Cardiac septum (tissue), 1 donor: ENCODE measurements at regions not wholly inside any gene's neighbourhood (a gene's known extent, or its start where the extent isn't known, plus 50 kb on each side); places are given as distances from the start of the nearest gene placed in this dataset.

Source experiments
- DNase-seq: peaks from one replicate; pipeline ENCODE4 v3.0.0-alpha.2; 2020; ENCODE audit warnings: low spot score
- intact Hi-C: fragments of 100-400 bp; cut with DNase I; formaldehyde crosslinking; loops from one replicate; pipeline ENCODE4 v1.14.0; 2022
- donor health status: DM: no; HTN: no; CAD: no.

GRCh38 chr10:4775808-4776207, 50.2 kb upstream of the AKR1E2 start:
- intact Hi-C loops, result no loop called here
- DNase-seq, result no peak

- DNase-seq, result no peak
- intact Hi-C loops, result no loop called here
Observed at GRCh38 chr10:4772202-4772570, 53.8 kb upstream of the AKR1E2 start.

GRCh38 chr10:4771554-4772201, 54.3 kb upstream of the AKR1E2 start:
- intact Hi-C loops, result no loop called here

GRCh38 chr10:4770801-4771553, 55.0 kb upstream of the AKR1E2 start:
- DNase-seq, result no peak
- intact Hi-C loops, result no loop called here

More at GRCh38 chr10:4771554-4772201, 54.3 kb upstream of the AKR1E2 start:
- no peak for DNase-seq

GRCh38 chr10:4768416-4768815, 57.6 kb upstream of the AKR1E2 start:
- no peak for DNase-seq
- intact Hi-C loops, result loop anchor here (5.0 to 10.0 kb wide), 4 partner anchors 106 to 1531 kb away; no protein-coding TSS in a partner anchor

- no peak for DNase-seq
- intact Hi-C loops, result loop anchor here (2.0 to 10.0 kb wide), 7 partner anchors 105 to 1570 kb away; no protein-coding TSS in a partner anchor
Observed at GRCh38 chr10:4767033-4767814, 58.8 kb upstream of the AKR1E2 start.

GRCh38 chr10:4766454-4766853, 59.6 kb upstream of the AKR1E2 start:
- DNase-seq, result no peak
- intact Hi-C loops, result loop anchor here (2.0 to 10.0 kb wide), 7 partner anchors 104 to 1570 kb away; no protein-coding TSS in a partner anchor

GRCh38 chr10:4765428-4765827, 60.6 kb upstream of the AKR1E2 start:
- DNase-seq, result no peak
- intact Hi-C loops, result loop anchor here (5.0 to 10.0 kb wide), 4 partner anchors 103 to 1528 kb away; no protein-coding TSS in a partner anchor

GRCh38 chr10:4763960-4764428, 62.0 kb upstream of the AKR1E2 start:
- intact Hi-C loops, result loop anchor here (10.0 kb wide), 1 partner anchor 419 kb away; no protein-coding TSS in a partner anchor
- DNase-seq, result no peak

GRCh38 chr10:4763513-4763912, 62.5 kb upstream of the AKR1E2 start:
- DNase-seq, result no peak
- intact Hi-C loops, result loop anchor here (10.0 kb wide), 1 partner anchor 419 kb away; no protein-coding TSS in a partner anchor

- intact Hi-C loops, result no loop called here
- no peak for DNase-seq
Observed at GRCh38 chr10:4758256-4758655, 67.8 kb upstream of the AKR1E2 start.

GRCh38 chr10:4755286-4755989, 70.6 kb upstream of the AKR1E2 start:
- intact Hi-C loops, result no loop called here

GRCh38 chr10:4754143-4754542, 71.9 kb upstream of the AKR1E2 start:
- intact Hi-C loops, result no loop called here
- no peak for DNase-seq

More at GRCh38 chr10:4755286-4755989, 70.6 kb upstream of the AKR1E2 start:
- no peak for DNase-seq

- DNase-seq, result no peak
- intact Hi-C loops, result no loop called here
Observed at GRCh38 chr10:4751211-4751610, 74.8 kb upstream of the AKR1E2 start.

- intact Hi-C loops, result no loop called here
- no peak for DNase-seq
Observed at GRCh38 chr10:4749271-4749574, 76.8 kb upstream of the AKR1E2 start.

- DNase-seq, result no peak
Observed at GRCh38 chr10:4748491-4749270, 77.3 kb upstream of the AKR1E2 start.

GRCh38 chr10:4742217-4742616, 83.8 kb upstream of the AKR1E2 start:
- no peak for DNase-seq
- intact Hi-C loops, result no loop called here

More at GRCh38 chr10:4748491-4749270, 77.3 kb upstream of the AKR1E2 start:
- intact Hi-C loops, result no loop called here

GRCh38 chr10:4740471-4740870, 85.5 kb upstream of the AKR1E2 start:
- intact Hi-C loops, result no loop called here
- DNase-seq, result no peak

GRCh38 chr10:4736608-4737007, 89.4 kb upstream of the AKR1E2 start:
- no peak for DNase-seq
- intact Hi-C loops, result no loop called here
